A673 (cell line): ENCODE measurements at regions not wholly inside any gene's neighbourhood (a gene's known extent, or its start where the extent isn't known, plus 50 kb on each side); places are given as distances from the start of the nearest gene placed in this dataset.

ENCODE experiments used
- CTCF ChIP-seq: fragments of 300-800, 200-600 bp; sonication (generic); conservative IDR thresholded peaks from 2 replicates; pipeline ENCODE4 v1.5.1; 2017; ENCODE audit warnings: low read depth, mild to moderate bottlenecking, antibody characterized with exemption, low read length, moderate library complexity, mixed read lengths
- EZH2 ChIP-seq: fragments of 200-600 bp; sonication (generic); IDR thresholded peaks from 2 replicates; pipeline ENCODE4 v1.6.1; 2017; ENCODE audit warnings: borderline replicate concordance, low read depth, mild to moderate bottlenecking, mixed read lengths, antibody characterized with exemption, low read length; ENCODE audit not compliant: poor library complexity, severe bottlenecking

DNA sequence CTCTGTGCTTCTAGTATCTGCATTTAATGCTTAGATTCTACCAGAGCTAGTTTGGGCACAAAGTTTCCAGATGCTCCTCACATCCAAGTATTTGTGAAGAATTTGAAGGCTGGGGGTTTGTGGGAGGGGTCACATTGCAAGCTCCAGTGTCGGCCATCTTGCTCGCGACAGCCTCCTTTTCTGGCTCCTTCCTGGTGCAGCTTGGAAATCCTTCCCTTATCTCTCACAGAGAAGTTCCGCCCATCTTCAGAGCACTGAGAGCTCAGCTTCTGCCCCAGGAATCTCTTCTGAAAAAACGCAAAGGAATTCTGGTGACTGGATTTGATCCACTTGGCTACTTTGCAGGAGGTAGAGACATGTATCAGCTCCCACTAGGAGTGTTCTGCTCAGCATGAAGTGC is 497.5 kb downstream of the TBC1D22A start:
- TF ChIP-seq CTCF (no peak), EZH2 (no peak)
